BLaER1 (cell line): ENCODE measurements at regions not wholly inside any gene's neighbourhood (a gene's known extent, or its start where the extent isn't known, plus 50 kb on each side); places are given as distances from the start of the nearest gene placed in this dataset.
A peak's percentile ranks its signal among the peaks of the same experiment; 100 is the strongest.
"Not testable (repeated sequence)": the region's sequence is repeated elsewhere in the genome, so short reads cannot be mapped to it uniquely, and the experiment has no call there.

Source experiments
- H3K27ac ChIP-seq: shearing (Covaris generic); formaldehyde crosslinking; 2 replicates; pipeline ENCODE4 v1.8.1; 2022
- H3K27me3 ChIP-seq: shearing (Covaris generic); formaldehyde crosslinking; 2 replicates; pipeline ENCODE4 v1.8.1; 2022
- H3K36me3 ChIP-seq: shearing (Covaris generic); formaldehyde crosslinking; 2 replicates; pipeline ENCODE4 v1.8.1; 2022
- H3K4me1 ChIP-seq: shearing (Covaris generic); formaldehyde crosslinking; 2 replicates; pipeline ENCODE4 v1.8.1; 2022
- H3K4me2 ChIP-seq: shearing (Covaris generic); formaldehyde crosslinking; 2 replicates; pipeline ENCODE4 v1.8.1; 2022
- H3K4me3 ChIP-seq: shearing (Covaris generic); formaldehyde crosslinking; 2 replicates; pipeline ENCODE4 v1.8.1; 2022
- H3K9ac ChIP-seq: shearing (Covaris generic); formaldehyde crosslinking; 2 replicates; pipeline ENCODE4 v1.8.1; 2022
- H3K9me3 ChIP-seq: shearing (Covaris generic); formaldehyde crosslinking; 2 replicates; pipeline ENCODE4 v1.8.1; 2022
- H4K20me1 ChIP-seq: shearing (Covaris generic); formaldehyde crosslinking; 2 replicates; pipeline ENCODE4 v1.8.1; 2022
- Cebpa-rat ChIP-seq: shearing (Covaris generic); IDR thresholded peaks from 2 replicates; pipeline ENCODE4 v1.8.1; 2022

DNA sequence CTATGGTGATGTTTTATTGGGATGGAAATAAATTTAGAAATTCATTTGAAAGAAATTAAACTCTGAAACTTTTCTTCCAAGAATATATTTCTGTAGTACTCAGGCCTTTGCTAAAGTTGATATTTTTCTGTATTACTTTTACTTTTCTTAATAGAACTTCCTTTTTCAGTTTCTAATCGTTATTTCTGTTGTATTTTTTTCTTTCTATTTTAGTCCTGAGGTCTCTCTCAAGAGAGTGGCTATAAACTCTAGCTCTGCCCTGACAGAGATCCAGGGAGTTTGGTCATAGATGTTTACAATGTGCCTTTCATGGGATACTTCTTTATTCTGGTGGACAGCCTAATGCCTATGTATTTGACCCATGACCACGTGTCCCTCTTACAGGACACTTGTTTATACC is 51.0 kb downstream of the OR2B6 start:
- H3K4me3 ChIP-seq: no peak overlapping the region
- no peaks in the 10 kb centered on the region for H3K27me3 ChIP-seq
- H3K36me3 ChIP-seq: no peaks in the 10 kb centered on the region
- no peaks in the 10 kb centered on the region for H4K20me1 ChIP-seq
- 0 out of 2 replicates have a peak overlapping the region, but pooled peaks have one; percentile 1 for H3K4me2 ChIP-seq
- TF ChIP-seq Cebpa-rat: no peak
- no peak overlapping the region for H3K27ac ChIP-seq
- H3K4me1 ChIP-seq: peaks cover 6% of the 10 kb centered on the region
- no peaks in the 10 kb centered on the region; the same call in 1 of the 2 replicates for H3K9me3 ChIP-seq
- no peak overlapping the region for H3K9ac ChIP-seq

DNA sequence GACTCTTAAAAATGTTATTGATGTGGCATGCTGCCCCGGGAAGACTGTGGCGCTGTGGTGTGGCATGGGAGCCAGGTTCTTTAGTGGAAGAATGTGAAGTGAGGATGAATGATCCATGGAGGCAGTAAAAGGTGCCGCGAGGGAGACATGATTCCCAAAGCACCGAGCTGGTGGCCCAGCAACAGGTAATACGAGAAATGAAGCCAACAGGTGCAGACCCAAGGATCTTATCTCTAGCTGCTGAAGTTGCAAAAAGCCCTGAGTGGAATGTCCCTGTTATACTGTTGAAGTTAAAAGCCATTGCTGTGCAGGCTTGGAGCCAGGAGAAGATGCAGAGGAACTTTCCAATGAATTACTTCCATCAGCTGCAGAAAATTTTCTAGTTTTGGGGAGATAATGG is 53.5 kb downstream of the OR2B6 start:
- Histone ChIP-seq H3K36me3 (no peaks in the 10 kb centered on the region), H3K4me2 (no peak overlapping the region), H4K20me1 (no peaks in the 10 kb centered on the region), H3K27me3 (no peaks in the 10 kb centered on the region), H3K27ac (no peak overlapping the region), H3K9ac (no peak overlapping the region), H3K4me3 (no peak overlapping the region), H3K9me3 (no peaks in the 10 kb centered on the region; the same call in 1 of the 2 replicates), H3K4me1 (peaks cover 6% of the 10 kb centered on the region)
- TF ChIP-seq Cebpa-rat: no peak

DNA sequence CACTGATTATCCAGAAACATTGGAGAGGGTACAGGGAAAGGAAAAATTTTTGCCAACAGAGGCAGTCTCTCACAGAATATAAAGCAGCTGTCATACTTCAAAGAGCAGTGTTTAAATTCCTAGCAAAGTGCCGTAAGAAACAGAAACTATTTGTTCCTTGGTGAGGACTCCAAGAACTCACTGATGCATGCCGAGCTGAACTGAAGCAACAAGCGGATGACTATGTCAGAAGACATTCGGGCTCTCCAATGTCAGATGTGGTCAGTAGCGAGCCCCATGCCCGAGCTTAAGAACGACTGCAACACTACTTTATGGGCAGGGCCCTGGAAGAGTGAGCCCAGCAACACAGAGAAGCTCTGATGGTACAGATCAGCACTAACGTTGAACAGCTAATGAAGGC is 54.7 kb downstream of the OR2B6 start:
- peak overlapping the region; percentile 33 for H3K4me2 ChIP-seq

DNA sequence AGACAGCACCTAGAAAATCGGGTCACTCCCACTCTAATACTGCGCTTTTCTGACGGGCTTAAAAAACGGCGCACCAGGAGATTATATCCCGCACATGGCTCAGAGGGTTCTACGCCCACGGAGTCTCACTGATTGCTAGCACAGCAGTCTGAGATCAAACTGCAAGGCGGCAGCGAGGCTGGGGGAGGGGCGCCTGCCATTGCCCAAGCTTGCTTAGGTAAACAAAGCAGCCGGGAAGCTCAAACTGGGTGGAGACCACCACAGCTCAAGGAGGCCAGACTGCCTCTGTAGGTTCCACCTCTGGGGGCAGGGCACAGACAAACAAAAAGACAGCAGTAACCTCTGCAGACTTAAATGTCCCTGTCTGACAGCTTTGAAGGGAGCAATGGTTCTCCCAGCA is 59.4 kb upstream of the ZNF165 start:
- H3K4me3 ChIP-seq, H3K9ac ChIP-seq, H3K27me3 ChIP-seq, H3K9me3 ChIP-seq, H3K27ac ChIP-seq, H3K36me3 ChIP-seq, H3K4me1 ChIP-seq, H3K4me2 ChIP-seq, H4K20me1 ChIP-seq: not testable (repeated sequence)

More for the DNA sequence above, 54.7 kb downstream of the OR2B6 start:
- no peaks in the 10 kb centered on the region; the same call in 1 of the 2 replicates for H3K9me3 ChIP-seq
- no peak for TF ChIP-seq Cebpa-rat
- H3K9ac ChIP-seq: no peak overlapping the region
- no peak overlapping the region for H3K4me3 ChIP-seq
- no peaks in the 10 kb centered on the region for H3K27me3 ChIP-seq
- no peaks in the 10 kb centered on the region for H3K36me3 ChIP-seq
- H3K27ac ChIP-seq: no peak overlapping the region
- H4K20me1 ChIP-seq: no peaks in the 10 kb centered on the region
- H3K4me1 ChIP-seq: peaks cover 6% of the 10 kb centered on the region

DNA sequence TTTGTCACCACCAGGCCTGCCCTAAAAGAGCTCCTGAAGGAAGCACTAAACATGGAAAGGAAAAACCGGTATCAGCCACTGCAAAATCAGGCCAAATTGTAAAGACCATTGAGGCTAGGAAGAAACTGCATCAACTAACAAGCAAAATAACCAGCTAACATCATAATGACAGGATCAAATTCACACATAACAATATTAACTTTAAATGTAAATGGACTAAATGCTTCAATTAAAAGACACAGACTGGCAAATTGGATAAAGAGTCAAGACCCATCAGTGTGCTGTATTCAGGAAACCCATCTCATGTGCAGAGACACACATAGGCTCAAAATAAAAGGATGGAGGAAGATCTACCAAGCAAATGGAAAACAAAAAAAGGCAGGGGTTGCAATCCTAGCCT is 57.7 kb upstream of the ZNF165 start:
- not testable (repeated sequence) for H4K20me1 ChIP-seq, H3K4me2 ChIP-seq, H3K9me3 ChIP-seq, H3K27me3 ChIP-seq, H3K4me3 ChIP-seq, H3K27ac ChIP-seq, H3K4me1 ChIP-seq, H3K36me3 ChIP-seq, H3K9ac ChIP-seq
